ENCODE measurements at regions not wholly inside any gene's neighbourhood (a gene's known extent, or its start where the extent isn't known, plus 50 kb on each side); places are given as distances from the start of the nearest gene placed in this dataset.
"Not testable (repeated sequence)": the region's sequence is repeated elsewhere in the genome, so short reads cannot be mapped to it uniquely, and the experiment has no call there.

DNA sequence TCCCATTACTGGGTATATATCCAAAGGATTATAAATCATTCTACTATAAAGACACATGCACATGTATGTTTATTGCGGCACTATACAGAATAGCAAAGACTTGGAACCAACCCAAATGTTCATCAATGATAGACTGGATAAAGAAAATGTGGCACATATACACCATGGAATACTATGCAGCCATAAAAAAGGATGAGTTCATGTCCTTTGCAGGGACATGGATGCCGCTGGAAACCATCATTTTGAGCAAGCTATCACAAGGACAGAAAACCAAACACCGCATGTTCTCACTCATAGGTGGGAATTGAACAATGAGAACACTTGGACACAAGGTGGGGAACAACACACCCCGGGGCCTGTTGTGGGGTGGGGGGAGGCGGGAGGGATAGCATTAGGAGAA, 57.0 kb upstream of the NEUROD1 start:
- not testable (repeated sequence) for DNase-seq

DNA sequence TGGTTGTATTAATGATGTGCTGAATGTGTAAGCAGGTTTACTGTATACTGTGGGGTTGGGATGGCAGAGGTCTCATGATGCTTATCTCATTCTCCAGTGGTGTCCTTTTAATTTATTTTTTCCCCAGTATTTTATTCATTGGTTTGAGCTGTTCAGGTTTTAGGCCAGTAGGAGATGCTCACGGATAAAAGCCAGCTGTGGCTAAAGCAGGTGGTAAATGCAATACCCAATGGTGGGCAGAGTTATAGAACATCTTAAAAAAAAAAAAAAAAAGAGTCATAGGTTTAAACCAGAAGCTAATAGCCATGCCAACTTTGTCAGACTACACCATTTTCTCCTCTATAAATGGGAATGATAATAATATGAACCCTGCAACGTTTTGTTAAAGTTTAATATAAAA, 57.8 kb upstream of the NEUROD1 start:
- no peak for DNase-seq

DNA sequence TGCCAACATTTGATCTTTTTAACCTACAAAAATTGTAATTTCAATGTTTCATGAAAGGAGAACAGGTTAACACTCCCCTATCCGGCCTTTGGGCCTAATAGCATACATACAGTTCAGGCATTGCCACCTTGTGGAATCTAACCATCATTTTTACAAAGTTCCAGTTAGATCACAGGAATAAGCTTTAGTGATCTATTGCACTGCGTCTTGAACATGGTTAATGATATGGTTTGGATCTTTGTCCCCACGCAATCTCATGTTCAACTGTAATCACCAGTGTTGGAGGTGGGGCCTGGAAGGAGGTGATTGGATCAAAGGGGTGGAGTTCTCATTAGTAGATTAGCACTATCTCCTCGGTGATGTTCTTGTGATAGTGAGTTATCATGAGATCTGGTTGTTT, 58.2 kb upstream of the NEUROD1 start:
- DNase-seq, result no peak

DNA sequence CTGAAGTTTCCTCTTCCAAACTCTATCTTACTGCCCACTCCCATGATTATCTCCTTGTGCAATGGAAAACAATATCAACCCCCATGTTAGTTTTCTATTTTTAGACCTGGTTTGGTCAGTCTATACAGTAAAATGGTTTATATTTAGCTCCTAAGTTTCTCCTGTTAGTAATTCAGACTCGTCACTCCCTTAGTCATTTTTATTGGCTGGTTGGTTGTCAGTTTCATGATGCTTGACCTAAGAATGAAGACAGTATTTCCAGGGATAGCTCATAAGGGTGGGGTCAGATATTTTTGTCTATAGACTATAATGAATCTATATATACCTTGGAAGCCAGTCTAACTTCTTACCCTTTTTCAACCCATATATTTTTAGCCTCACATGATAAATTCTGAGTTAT, 61.4 kb upstream of the NEUROD1 start:
- no peak for DNase-seq

DNA sequence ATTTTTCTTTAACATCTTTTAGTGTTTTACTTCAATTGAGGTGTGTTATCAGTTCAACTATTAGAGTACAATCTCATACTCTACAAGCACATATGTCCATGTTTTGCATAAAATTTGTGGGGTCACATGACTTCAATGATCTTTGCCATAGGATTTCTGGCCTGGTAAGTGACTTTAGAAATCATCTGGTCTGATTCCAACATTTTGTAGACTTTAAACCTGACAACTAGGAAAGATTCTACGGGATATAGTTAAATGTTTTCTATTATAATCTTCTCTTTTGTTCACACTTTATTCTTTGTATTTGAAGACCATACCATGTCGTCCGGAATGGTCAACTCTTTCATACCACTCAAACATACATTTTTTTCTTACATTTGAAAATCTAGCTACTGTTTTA, 62.0 kb upstream of the NEUROD1 start:
- no peak for DNase-seq

DNA sequence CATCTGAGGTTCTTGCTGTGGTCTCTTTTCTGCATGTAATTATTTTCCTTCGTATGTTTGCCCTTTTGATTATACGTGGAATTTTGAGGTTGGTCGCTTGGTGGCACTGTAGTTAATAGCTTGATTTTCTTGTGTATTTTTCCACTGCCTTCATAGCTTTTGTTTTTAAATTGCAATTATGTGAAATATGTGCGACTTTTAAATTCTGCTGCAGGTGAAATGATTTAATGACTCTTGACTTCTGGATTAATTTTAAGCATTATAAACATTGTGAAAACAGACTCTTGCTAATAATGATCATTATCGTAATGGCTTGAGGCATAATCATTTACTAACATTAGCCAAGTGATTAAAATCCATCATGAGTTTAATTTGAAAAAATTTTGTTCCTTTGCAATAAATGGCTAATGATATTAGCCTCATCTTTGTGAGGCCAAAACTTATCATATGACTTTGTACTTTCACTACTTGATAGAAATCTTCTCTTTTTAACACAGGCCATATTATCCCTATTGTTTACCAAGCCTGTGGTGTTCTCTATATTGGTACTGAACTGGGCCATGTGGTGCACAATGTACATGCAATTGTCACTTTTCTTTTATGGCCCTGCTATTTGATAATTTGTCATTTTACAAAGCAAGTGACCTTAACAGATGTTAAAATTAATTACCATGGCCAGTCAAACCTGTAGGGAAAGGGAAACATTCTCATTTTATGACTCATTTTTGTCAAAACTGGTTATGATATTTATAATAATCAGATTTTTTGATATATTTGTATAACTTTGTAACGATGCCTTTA, 62.8 kb upstream of the NEUROD1 start:
- DNase-seq, result peak; percentile 49

DNA sequence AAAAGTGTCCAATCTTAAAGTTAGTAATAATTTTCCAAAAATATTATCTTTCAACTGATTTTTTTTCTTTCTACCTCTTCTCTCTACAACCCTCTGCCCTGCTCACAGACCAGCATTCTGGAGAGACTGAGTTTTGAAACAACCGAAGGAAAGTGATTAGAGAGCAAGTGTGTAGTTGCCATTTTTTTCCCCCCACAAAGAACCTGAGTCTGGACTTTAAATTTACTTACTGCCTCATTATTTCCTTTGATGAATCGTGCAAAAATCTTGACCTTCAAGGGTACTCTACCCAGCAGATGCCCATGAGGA, 63.4 kb upstream of the NEUROD1 start:
- no peak for DNase-seq

DNA sequence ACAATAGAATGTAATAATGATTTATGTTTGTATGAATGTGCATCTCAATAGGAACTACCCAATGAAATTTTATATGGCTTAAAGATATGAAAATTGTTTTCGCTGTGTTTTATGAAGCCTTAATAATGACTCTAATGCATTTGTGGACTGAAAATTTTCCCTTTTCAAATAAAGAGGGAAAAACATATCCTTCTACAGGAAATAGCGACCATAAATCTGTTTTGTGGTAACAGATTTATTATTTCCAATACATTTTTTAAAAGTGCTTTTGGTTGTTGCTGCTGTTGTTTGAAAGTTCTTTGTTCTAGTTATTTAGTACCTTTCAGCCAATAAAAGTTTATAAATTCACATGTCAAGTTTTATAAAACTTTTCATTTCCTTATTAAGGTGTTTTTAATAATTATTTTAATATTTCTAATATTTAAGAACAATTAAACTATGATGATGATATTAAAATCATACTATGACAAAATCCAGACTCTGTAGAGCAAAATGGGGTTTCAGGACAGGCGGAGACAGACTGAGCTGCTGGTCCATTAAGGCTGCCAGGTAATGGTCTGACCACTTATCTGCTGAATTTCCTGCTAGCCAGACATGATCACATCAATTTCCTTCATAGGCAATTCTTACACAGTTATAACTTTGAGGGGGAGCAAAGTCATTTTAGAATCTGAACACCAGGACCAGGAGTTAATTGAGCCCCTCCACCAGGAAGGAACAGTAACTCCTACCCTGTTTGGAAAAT, 65.7 kb upstream of the NEUROD1 start:
- no peak for DNase-seq

DNA sequence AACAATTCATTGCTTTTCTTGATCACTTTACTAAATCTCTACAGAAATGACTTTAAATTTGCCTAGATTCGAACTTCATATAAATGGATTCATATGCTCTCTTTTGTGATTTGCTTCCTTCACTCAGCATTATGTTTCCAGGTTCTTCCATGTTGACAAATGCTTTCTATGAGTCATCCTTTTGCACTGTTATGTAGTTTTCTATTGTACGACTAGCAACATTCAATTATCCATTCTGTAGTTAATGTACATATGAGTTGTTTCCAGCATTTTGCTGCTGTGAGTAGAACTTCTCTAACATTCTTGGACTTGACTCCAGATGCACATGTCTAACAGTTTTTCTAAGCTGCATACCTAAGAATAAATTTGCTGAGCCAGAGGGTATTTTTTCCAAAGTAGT, 66.5 kb upstream of the NEUROD1 start:
- DNase-seq, result no peak

DNA sequence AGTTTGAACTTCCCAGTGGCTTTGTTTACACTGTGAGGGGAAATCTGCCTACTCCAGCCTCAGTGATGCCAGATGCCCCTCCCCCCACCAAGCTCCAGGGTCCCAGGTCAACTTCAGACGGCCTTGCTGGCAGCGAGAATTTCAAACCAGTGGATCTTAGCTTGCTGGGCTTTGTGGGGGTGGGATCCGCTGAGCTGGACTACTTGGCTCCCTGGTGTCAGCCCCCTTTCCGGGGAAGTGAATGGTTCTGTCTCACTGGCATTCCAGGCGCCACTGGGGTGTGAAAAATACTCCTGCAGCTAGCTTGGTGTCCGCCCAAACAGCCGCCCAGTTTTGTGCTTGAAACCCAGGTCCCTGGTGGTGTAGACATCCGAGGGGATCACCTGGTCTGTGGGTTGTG, 70.0 kb upstream of the NEUROD1 start:
- DNase-seq, result no peak

DNA sequence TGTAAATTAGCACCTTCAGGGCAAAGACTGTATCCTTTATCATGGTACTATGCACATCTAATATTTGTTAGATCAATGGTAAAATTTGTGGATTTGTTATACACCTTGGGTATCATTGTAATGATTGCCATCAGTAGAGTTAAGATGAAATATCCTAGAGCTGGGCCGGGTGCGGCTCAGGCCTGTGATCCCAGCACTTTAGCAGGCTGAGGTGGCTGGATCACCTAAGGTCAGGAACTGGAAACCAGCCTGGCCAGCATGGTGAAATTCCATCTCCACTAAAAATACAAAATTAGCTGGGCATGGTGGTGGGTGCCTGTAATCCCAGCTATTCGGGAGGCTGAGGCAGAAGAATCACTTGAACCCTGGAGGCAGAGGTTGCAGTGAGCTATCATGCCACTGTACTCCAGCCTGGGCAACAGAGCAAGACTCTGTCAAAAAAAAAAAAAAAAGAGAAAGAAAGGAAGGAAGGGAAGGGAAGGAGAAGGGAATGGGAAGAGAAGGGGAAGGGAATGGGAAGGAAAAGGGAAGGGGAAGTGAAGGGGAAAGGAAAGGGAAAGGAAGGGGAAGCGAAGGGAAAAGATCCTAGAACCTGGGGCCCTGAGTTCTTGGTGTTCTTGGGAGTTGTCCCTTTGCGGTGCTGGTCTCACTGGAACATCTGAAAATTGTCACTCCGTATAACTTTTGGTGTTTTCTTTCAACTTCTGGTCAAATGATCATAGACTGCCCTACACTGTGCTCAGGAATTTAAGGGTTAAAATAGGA, 71.1 kb upstream of the NEUROD1 start:
- DNase-seq, result no peak

DNA sequence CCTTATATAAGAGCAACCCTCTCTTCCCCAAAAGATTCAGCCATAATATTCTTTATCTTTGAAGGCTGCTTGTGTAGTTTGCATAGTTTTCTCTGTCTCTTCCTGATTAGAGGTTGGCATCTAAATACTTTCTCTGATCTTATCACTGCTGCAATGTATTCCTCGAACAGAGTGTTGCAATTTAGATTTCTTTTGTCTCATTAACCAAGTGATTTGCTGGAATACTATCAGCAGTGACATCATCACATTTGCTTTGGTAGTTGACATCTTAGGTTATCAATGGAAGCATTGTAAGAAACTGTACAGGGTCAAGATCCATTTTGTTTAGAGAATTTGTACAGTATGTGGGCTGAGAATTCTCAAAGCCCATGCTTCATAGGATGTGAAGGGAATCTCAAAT, 72.0 kb upstream of the NEUROD1 start:
- no peak for DNase-seq

DNA sequence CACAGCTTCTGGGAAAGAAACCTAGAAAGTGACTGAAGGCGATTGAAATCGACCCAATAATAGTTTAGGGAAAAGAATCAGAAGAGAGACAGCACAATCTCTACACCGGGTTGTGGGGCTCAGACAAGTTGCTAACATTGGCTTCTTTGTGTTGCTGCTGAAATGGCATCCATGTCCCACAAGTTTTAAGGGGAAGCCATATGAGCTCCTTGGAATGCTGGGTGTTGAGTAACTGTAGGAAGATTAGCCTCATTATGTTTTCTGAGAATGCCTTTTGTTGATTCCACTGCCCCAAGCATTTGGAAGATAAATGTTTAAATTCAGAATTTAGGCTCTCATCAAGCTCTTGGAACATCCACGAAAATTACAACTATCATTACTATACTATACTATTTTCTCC, 73.4 kb upstream of the NEUROD1 start:
- no peak for DNase-seq

DNA sequence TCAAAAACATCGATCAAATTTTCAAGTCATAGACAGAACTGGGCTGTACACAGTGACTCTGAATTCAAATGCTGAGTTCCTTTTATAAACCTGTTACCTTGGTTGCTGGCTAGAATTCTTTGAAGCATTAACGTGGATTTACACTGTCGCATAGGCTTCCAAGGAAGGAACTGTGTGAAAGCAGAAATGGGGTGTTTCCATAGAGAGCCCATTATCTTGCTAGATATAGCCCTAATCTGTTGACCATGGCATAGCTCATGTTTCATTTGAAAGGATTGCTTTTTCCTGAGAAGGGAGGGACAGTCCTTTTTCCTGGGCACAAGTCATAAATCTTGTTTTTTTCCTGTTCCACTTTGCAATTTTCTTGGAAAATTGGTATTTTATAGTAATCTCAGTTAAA, 73.8 kb upstream of the NEUROD1 start:
- DNase-seq, result no peak

DNA sequence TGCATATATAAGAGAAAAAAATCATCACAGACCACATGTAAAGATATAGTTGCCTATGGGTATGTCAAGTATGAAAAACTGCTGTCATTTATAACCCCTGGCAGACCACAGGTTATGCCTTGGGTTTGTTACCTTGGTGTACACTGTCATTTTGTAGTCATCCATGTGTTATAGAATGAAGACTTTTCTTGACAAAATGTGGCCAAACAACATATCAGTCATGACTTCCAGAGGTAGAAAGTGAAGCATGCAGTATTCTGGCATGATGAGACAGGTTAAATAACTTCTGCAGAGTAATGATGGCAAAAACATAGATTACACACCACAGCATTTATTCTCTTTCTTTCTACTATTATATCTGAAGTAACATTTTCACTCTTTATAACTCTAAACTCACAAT, 74.9 kb upstream of the NEUROD1 start:
- DNase-seq, result no peak

DNA sequence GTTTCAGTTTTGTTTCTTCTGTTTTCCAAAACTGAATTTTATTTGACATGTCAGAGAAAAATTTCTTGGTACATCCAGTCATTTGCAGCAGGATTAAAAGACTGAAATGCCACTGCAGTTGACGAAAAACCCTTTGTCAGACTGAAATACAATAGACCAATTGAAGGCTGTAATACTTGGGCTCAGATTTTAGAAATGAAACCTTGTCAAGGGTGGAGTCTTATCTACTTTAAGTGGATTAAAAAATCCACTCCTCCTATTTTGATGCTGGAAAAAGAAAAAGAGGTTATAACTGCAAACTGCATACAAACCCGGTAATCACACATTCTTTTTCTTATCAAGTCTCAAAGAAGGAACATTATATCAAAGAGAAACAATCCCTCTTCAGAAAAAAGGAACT, 80.2 kb upstream of the NEUROD1 start:
- no peak for DNase-seq

DNA sequence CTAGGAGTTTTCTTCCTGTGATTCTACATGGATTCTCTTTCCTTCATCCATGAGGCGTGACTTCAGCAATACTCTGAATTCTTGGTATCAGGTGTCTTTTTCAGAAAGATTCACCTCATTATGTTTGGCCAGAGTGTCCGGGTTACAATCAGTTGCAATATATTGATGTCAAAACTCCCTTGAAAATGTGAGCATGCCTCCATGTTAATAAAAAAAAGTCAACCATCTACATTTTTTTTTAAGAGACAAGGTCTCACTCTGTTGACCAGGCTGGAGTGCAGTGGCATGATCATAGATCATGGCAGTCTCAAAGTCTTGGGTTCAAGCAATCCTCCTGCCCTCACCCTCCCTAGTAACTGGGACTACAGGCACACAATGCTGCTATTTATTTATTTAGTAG, 80.9 kb upstream of the NEUROD1 start:
- DNase-seq, result no peak

DNA sequence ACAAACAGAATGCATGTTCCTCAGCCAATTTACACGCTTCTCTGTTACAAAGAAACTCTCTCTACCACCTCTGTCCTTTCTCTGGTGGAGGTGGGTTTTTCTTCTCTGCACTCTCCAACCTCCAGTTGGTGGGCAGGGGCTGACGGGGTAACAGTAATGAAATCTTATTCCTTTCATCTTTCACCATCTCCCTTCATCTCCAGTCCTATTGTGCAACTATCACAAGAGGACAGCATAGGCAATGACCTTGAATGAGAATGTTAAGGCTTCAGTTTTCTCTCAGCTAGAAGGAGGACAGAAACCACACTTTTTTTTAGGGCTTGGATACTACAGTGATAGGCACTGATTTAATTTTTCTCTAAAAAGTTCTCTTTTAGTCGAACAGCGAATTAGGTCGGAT, 81.7 kb upstream of the NEUROD1 start:
- DNase-seq, result no peak

DNA sequence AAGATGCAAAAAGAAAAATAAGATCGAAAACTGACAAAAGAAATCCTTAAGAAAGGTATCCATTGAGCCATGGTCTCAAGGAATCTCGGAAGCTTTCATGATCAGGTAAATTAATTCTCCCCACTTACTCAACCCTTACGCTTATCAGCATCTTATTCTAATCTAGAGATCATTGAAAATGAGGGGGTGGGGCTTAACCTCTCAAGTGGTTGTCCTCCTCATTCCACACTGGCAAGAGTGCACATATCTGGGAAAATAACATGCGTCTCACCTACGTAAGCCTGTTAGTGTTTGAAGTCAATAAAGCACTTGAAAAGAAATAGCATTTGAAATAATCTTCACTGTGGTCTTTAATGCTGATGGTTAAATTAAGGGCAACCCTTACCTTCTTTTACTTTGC, 82.5 kb upstream of the NEUROD1 start:
- DNase-seq, result no peak

DNA sequence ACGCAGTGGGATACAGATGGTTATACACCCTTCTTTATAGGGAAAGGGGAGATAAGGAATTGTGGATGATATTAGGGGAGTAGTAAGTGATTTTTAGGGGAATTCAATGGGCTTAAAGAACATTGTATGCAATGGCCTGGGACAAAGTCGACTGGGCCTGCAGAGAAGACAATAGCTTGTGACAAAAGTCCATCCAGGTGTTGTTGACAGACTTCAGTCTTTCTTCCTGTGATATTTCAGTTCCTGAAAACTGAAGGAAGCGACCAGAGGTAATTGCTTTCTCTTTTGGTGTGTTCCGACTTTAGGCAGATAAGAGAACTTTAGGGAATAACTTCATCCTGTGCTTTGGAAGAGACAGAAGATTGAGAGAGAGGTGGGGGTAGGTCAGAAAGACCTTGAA, 83.1 kb upstream of the NEUROD1 start:
- DNase-seq, result no peak

DNA sequence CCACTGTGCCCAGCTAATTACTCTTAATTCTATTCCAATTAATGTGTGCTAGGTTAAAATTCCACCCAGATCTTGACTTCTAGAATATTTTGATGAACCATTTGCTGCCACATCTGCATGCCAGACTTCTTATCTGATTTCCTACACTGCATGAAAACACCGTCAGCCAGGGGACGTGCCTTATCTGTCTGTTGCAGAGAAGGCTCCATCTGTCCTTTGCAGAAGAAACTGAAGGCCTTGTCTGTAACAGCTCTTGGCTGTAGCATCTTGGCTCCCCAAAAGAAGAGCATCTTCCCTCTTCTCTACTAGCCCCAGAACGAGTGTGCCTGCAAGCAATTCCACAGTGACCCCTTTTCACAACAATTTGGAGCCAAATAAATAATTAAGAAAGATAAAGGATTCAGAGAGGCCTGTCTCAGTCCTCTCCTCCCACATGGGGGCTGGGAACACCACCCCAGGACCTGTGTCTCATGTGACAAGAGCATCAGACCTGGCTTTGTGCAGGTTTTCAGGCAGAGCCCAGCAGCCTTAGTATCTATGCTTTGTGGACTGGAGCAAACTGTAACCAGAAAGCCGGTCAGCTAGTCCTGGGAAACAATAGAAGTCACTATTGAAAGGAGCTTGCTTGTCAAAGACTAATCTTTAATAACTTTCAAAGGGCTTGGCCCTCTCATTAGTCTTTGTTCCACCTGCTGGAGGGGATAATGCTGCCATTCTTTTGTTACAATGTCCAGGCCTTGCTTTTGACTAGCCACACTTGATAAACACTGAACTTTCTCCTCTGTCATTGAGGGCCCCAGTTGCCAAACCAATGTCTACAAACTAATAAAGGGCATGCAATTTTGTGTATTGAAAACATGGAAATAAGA, 84.0 kb upstream of the NEUROD1 start:
- no peak for DNase-seq

DNA sequence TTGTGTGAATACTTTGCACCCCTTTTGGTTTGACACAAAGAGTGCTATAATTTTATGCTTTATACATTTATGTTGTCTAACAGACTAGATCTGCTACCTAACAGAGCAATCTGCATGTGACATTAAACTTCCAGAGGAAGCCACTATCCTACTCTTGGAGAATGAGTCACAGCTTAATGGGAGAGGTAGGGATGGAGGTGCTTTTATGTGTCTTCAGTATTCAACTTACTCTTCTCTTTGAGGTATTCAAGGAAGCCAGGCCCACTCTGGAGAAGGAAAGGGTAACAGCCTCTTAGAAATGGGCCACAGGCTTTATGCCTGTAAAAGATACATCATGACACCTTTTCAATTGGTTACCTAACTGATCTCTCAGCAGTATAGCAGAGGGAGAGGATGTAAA, 85.8 kb upstream of the NEUROD1 start:
- DNase-seq, result no peak

DNA sequence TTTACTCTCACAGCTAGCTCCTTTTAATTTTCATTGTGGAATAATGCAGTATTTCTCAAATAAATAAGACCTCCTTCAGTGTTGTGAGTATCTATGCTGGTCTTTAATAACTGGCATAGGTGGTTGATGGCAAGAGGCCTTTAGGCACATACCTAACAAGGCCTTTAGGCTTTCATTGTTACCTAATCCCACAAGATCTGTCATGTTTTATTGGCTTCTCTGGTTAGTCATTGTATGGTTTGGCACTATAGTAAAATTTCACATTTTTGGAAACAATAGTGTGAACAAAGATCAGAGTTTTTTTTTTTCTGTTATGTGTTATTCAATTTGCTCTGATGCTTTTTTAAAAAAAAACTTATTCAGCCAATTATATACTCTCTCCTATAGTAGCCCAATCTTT, 89.8 kb upstream of the NEUROD1 start:
- no peak for DNase-seq

Measured in activated CD4-positive, alpha-beta T cell treated with anti-CD3 and anti-CD28 coated beads, Interleukin-10, Interleukin-2, amounts not matched to agents 100 ng/mL and 50 ng/mL, durations not matched to agents 16 hours and 8 hours (primary cell).